Gastrocnemius medialis (tissue), 4 donors: ENCODE measurements at regions not wholly inside any gene's neighbourhood (a gene's known extent, or its start where the extent isn't known, plus 50 kb on each side); places are given as distances from the start of the nearest gene placed in this dataset.

Source experiments
- POLR2A ChIP-seq, 2 donors: fragments of 450-650 bp; IDR thresholded peaks; one replicate each; pipeline ENCODE4 v1.6.1; 2017; ENCODE audit warnings: antibody characterized with exemption in 2 of 2, mild to moderate bottlenecking in 2 of 2, moderate library complexity in 2 of 2
- TF ChIP-seq, protein P1 (sequence below), 5 experiments: fragments of 450-650 bp in 3 of 5; fragments of 200-600 bp in 2 of 5; sonication (generic) in 2 of 5; IDR thresholded peaks in 4 of 5; conservative IDR thresholded peaks in 1 of 5; 1 replicate in 4 of 5; 2 replicates in 1 of 5; pipeline ENCODE4 v1.5.1; 2016 to 2019; ENCODE audit warnings: antibody characterized with exemption in 5 of 5, mild to moderate bottlenecking in 3 of 5, moderate library complexity in 3 of 5

GRCh38 chr4:187085339-187085738 lies 361.7 kb upstream of the FAT1 start:
- TF ChIP-seq POLR2A (IDR thresholded peaks at IDR 0.05), result no peak
- TF ChIP-seq, protein P1, sequence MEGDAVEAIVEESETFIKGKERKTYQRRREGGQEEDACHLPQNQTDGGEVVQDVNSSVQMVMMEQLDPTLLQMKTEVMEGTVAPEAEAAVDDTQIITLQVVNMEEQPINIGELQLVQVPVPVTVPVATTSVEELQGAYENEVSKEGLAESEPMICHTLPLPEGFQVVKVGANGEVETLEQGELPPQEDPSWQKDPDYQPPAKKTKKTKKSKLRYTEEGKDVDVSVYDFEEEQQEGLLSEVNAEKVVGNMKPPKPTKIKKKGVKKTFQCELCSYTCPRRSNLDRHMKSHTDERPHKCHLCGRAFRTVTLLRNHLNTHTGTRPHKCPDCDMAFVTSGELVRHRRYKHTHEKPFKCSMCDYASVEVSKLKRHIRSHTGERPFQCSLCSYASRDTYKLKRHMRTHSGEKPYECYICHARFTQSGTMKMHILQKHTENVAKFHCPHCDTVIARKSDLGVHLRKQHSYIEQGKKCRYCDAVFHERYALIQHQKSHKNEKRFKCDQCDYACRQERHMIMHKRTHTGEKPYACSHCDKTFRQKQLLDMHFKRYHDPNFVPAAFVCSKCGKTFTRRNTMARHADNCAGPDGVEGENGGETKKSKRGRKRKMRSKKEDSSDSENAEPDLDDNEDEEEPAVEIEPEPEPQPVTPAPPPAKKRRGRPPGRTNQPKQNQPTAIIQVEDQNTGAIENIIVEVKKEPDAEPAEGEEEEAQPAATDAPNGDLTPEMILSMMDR (IDR thresholded peaks at IDR 0.05 in 4 of 5, conservative IDR thresholded peaks at IDR 0.05 in 1 of 5), result no peak
